ENCODE measurements at regions not wholly inside any gene's neighbourhood (a gene's known extent, or its start where the extent isn't known, plus 50 kb on each side); places are given as distances from the start of the nearest gene placed in this dataset.

DNA sequence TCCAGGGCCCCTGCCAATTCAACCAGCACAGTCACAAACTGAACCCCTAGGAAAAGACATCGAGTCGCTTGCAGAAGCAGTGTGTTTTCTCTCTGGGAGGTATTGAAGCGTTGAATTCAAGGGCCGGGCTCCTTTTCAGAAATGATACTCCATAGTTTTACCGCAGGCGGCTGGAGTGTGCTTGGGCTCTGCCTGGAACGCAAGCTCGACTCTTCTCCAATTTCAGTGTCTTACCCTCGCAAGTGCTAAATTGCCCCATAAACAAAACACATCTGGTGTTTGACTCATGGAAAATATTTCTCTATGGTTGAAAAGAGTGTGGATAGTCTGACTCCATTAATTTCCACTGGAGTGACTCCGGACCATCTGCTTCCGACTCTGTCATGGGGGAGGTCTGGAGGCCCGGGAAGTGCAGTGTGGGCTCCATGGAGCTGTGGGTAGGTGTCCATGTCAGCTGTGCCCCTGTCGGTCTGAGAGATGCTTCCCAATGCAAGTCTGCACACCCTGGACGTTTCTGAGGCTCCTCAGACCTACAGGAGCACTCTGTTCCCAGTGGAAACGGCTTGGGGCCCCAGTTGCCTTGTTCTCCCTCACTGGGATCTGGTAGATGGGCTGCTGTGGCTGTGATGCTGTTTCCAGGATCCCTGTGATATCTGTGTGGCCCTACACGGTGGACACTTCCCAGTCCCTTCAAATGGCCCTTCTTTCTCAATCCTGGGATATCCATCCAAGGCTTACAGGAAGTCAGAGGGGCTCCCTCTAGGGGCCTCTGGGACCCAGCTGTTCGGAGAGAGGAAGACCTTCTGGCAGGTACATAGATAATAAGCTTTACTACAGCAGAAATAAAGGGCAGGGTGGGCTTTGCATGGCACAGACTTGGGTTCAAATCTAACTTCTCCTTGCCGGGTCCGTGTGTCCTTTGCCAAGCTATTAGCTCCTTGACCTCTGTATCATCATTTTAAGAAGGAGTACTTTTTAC is 119.8 kb upstream of the CDH13 start:
- no peak overlapping the region for H3K4me2 ChIP-seq (ENCODE audit: insufficient read depth, low read length)
- H3K27ac ChIP-seq (ENCODE audit: insufficient read depth, low read depth, low read length) = no peak overlapping the region
- DNase-seq (ENCODE audit: low read depth, low spot score) = no peak
- no peaks in the 10 kb centered on the region for H3K9me3 ChIP-seq (replicated peaks; ENCODE audit: control insufficient read depth, insufficient read depth, low read length)
- BruUV-seq (replicated peaks) = no TSS peak
- no peaks in the 10 kb centered on the region for H3K4me1 ChIP-seq (ENCODE audit: control insufficient read depth, extremely low read depth, insufficient read depth, low read length)
- ChIA-PET CTCF (interaction anchor here (0.9 kb wide), 1 partner anchor 51 kb away, joined by 3 read pairs; no protein-coding TSS in a partner anchor), POLR2A (no interaction called here)
- H3K9ac ChIP-seq (replicated peaks; ENCODE audit: extremely low read depth, insufficient read depth, low read length) = no peak overlapping the region
- no peak overlapping the region for H3K4me3 ChIP-seq (replicated peaks in 1 of 3; ENCODE audit: insufficient read depth in 1 of 3, low read depth in 1 of 3, low read length in 3 of 3)
- FAIRE-seq = no peak
- intact Hi-C loops (cut with micrococcal nuclease) = no loop called here
- H3K9me1 ChIP-seq (replicated peaks; ENCODE audit: control insufficient read depth, extremely low read depth, insufficient read depth, low read length) = no peaks in the 10 kb centered on the region
- no peaks in the 10 kb centered on the region for H3K79me2 ChIP-seq (ENCODE audit: control insufficient read depth, insufficient read depth, low read length)
- no peak overlapping the region for H2AFZ ChIP-seq (ENCODE audit: low read depth, low read length)
- H3K36me3 ChIP-seq (ENCODE audit: control insufficient read depth in 2 of 2, extremely low read depth in 1 of 2, insufficient read depth in 2 of 2, low read length in 2 of 2) = no peaks in the 10 kb centered on the region
- TF ChIP-seq, protein P1, sequence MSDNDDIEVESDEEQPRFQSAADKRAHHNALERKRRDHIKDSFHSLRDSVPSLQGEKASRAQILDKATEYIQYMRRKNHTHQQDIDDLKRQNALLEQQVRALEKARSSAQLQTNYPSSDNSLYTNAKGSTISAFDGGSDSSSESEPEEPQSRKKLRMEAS (IDR thresholded peaks at IDR 0.05; ENCODE audit: insufficient read depth, insufficient read length) = no peak
- TF ChIP-seq GATA2 (IDR thresholded peaks at IDR 0.05; ENCODE audit: insufficient read depth, insufficient read length, low read depth, low read length) = no peak
- no peak for TF ChIP-seq JUN (IDR thresholded peaks at IDR 0.05; ENCODE audit: borderline replicate concordance, insufficient read depth, insufficient read length, low read depth)
- no peak for TF ChIP-seq EZH2 (IDR thresholded peaks at IDR 0.05; ENCODE audit: borderline replicate concordance, low read depth, low read length, severe bottlenecking)
- TF ChIP-seq FOS (IDR thresholded peaks at IDR 0.05; ENCODE audit: borderline replicate concordance, insufficient read depth, low read length) = no peak
- no peak for TF ChIP-seq MYC (IDR thresholded peaks at IDR 0.05; ENCODE audit: low read depth, low read length)
- TF ChIP-seq POLR2A (IDR thresholded peaks at IDR 0.05; ENCODE audit: low read depth, low read length) = no peak
- TF ChIP-seq, protein P2, sequence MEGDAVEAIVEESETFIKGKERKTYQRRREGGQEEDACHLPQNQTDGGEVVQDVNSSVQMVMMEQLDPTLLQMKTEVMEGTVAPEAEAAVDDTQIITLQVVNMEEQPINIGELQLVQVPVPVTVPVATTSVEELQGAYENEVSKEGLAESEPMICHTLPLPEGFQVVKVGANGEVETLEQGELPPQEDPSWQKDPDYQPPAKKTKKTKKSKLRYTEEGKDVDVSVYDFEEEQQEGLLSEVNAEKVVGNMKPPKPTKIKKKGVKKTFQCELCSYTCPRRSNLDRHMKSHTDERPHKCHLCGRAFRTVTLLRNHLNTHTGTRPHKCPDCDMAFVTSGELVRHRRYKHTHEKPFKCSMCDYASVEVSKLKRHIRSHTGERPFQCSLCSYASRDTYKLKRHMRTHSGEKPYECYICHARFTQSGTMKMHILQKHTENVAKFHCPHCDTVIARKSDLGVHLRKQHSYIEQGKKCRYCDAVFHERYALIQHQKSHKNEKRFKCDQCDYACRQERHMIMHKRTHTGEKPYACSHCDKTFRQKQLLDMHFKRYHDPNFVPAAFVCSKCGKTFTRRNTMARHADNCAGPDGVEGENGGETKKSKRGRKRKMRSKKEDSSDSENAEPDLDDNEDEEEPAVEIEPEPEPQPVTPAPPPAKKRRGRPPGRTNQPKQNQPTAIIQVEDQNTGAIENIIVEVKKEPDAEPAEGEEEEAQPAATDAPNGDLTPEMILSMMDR (IDR thresholded peaks at IDR 0.05; ENCODE audit: extremely low read depth in 1 of 2, insufficient read depth in 1 of 2, low read depth in 1 of 2, low read length in 2 of 2) = no peak
- no peak for TF ChIP-seq POLR2AphosphoS5 (IDR thresholded peaks at IDR 0.05; ENCODE audit: insufficient read depth, low read depth, low read length)
- peaks cover 0 to 2% of the 10 kb centered on the region in 2 experiments for H3K27me3 ChIP-seq (ENCODE audit: control insufficient read depth in 2 of 2, insufficient read depth in 2 of 2, low read length in 2 of 2)
- dilution Hi-C loops (cut with MboI; ENCODE audit: extremely low pct_ligation_motif_present, low sequenced_read_pairs) = no loop called here
- H4K20me1 ChIP-seq (replicated peaks; ENCODE audit: control insufficient read depth, extremely low read depth, insufficient read depth, low read length) = no peaks in the 10 kb centered on the region

All from endothelial cell of umbilical vein (primary cell).